GM18520 (cell line): ENCODE measurements at regions not wholly inside any gene's neighbourhood (a gene's known extent, or its start where the extent isn't known, plus 50 kb on each side); places are given as distances from the start of the nearest gene placed in this dataset.
"Not testable (repeated sequence)": the region's sequence is repeated elsewhere in the genome, so short reads cannot be mapped to it uniquely, and the experiment has no call there.

Experiments used
- ATAC-seq: cut with Tn5 transposase; IDR thresholded peaks from one replicate; pipeline ENCODE4 v1.9.1; 2021; ENCODE audit not compliant: unreplicated experiment

DNA sequence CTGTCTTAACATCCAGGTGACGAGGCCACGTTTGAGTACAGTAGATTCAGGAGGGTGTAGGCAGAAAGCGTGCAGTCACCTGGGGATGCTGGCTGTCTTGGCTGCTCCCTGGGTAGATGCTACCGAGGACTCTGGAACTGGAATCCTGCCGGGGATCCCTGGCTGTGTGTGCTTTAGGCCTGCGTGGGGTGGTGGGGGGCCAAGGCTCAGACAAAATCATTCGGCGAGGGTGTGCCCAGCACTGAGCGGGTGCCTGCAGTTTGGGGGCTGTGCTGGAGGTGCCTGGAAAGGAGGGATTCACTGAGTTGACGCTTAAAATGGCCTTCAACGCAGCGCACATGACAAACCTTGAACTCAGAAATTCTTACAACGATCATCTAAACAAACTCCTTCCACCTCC lies 93.5 kb upstream of the PODXL start:
- ATAC-seq, result no peak

DNA sequence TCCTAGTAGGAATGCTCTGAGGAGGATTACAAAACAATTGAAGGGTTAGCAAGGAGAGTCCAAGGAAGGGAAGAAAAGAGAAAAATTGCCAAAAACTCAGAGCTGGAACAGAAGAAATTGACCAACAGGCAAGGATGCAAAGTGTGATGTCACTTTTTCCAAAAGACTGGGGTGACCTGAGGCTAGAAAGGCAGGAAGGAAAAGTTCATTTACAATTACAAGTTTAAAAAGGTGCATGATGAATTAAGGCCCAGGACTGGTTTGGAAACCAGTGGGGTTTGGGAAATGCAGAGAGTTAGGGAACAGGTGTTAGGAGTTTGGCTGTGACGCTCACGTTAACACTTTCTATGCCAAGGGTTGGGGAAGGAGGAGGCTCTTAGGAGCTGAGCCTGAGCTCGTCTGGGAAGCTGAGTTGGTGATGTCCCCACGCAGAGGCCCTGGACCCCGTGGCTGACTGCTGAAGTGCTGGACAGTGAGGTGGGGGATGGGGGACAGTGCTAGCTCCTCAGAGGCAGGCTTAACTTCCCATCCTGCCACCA lies 92.6 kb upstream of the PODXL start:
- ATAC-seq, result no peak

DNA sequence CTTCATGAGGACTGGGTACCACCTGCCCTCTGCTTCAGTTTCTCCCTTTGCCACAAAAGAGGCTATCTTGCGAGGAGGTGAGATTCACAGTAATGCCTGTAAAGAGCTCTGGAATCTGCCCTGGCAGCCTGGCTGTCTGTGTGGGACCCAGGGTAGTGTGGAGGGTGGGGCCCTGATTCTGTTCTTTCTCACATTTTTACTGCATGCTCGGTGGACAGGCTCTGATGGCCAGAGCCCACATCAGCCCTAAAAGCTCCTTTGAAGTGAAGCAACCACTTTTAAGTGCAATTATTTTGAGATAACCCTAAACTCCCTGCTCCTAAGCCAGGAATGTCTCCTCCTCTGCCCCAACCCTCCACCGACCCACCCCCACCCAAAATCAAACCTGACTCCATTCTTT lies 92.1 kb upstream of the PODXL start:
- no peak for ATAC-seq

DNA sequence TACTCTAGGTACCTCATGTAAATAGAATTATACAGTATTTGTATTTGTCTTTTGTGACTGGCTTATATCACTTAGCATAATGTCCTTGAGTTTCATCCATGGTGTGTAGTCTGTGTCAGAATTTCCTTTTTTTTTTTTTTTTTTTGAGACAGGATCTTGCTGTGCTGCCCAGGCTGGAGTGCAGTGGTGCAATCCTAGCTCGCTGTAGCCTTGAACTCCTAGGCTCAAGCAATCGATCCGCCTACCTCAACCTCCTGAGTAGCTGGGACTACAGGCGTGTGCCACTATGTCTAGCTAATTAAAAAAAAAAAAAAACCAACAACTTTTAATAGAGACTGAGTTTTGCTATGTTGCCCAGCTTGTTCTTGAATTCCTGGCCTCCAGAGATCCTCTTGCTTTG lies 89.8 kb upstream of the PODXL start:
- ATAC-seq, result no peak

DNA sequence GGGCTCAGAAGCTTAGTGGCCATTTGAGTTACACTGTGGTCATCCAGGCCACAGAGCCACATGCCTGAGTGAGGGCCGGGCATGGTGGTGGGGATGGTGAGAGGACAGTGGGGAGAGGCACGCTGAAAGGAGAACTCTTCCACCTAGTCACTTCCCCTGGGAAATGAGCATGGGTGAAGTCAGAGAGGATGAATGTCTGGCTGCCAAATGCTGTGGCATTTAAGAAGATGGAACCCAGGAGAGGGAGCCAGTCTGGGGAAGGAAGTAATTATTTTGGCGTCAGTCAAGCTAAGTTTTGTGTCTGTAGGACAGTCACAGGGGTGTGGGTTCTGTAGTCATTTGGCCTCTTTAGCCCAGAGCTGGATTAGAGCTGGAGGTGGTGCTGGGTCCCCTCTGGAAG lies 86.0 kb upstream of the PODXL start:
- ATAC-seq, result no peak

DNA sequence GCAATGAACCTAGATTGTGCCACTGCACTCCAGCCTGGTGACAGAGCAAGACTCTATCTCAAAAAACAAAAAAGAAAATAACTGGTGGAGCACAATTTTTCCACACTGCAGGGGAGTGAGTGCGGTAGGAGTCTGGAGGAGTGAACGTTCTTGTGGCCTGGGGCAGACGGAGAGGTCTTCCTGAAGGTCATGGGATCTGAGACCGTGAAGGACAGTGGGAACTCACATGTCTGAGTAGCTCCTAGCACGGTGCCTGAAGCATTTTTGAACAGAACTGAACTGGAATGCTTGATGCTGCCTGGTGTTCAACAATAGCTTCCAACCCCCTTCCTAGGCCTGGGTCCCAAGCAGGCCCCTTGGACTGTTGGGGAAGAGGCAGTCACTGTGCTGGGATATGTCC lies 84.3 kb upstream of the PODXL start:
- ATAC-seq, result no peak

DNA sequence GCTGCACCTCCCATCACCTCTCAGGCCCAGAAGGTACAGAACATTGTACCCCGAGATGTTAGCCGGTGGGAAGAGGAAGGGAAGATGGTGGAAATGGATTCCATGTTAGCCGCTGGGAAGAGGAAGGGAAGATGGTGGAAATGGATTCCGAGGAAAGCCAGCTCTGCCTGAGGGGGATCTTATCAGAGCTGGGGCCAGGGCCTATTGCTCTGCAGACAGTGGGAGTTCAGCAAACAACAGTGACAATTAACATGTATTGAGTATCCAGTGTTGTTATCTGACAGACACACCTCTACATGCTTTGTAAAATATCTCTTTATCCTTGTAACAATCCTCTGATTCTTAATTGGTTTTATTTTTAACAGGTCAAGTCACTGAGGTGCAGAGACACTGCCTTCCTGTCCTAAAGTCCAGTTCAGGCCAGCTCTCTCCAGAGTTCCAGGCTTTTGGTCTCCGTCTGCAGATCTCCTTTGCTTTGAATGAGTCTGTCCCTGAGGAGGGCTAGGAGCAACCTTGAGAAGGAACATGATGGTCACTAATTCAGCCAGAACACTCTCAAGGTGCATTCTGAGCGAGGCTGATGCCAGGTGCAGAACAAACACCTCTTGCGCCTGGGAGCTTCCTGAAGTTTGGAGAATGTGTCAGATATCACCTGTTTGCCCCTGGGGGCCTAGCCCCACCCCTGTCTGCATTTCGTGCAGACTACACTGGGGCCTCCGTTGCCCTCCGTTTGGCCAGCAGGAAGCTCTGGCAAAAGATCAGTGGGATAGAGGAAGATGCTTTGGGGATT lies 82.4 kb upstream of the PODXL start:
- ATAC-seq, result no peak

DNA sequence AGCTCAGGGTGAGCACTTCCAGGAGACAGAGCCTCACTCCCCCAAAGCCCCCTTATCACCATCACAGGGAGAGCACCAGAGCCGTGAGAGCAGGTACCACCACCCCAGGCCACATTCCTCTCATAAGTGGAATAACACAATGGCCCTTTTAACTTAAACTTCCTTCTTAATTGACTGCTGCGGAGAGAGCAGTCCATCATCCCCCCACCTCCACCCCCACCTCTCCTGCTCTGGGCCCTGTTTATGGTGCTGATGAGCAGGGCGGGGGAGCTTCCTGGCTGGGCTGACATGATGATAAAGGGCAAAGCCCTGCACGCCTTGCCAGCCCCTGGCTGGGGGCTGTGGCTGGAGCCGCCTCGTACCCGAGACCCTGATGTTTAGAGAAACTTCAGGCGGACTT lies 81.4 kb upstream of the PODXL start:
- no peak for ATAC-seq

DNA sequence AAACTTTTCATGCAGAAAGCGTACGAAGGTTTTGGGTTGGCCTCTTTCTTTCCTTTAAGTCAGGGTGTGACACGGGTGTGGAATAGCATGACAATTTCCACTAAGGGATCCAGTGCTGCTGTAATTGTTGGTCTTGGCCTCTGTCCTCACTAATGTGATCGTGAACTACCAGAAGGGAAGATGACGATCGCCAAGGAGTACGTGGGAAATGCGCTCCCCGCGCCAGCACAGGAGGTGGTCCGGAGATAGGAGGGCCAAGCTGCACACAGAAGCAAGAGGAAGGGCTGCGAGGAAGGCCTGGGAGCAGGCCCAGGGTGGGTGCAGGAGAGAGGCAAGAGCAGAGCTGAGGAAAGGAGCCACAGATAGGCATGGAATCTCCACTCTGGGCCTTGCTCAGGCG lies 79.7 kb upstream of the PODXL start:
- no peak for ATAC-seq

DNA sequence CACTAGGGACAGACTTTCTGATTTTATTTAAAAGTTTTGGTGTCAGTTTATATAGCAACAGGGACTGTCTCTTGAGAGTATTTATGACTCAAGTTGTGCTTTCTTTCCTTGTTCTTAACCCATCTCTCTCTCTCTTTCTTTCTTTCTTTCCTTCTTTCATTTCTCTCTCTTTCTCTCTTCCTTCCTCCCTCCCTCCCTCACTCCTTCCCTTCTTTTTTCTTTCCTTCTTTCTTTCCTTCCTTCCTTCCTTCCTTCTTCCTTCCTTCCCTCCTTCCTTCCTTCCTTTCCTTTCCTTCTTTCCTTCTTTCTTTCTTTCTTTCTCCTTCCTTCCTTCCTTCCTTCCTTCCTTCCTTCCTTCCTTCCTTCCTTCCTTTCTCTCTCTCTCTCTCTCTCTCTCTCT lies 77.8 kb upstream of the PODXL start:
- ATAC-seq, result not testable (repeated sequence)

DNA sequence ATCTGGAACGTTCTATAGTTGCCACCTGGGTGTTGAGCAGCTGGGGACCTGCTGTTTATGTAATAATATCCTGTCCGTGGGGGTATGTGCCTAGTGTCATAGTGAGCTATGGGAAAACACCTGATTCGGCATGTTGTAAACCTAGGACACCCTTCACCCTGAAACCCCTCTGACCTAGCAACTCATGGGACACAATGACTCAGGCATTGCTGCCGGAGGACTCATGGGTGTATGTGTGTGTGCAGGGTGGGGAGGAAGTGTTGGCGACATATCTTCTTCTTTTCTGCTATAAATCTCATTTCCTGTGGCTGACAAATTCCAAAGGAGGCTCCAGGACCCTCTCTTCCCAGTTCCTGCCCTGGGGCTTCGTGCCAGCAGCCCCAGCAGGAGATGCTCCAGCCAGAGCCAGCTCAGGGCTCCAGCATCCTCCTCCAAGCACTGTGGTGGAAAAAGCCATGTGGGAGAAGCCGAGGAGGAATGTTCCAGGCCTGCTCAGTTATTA lies 77.0 kb upstream of the PODXL start:
- ATAC-seq, result no peak

DNA sequence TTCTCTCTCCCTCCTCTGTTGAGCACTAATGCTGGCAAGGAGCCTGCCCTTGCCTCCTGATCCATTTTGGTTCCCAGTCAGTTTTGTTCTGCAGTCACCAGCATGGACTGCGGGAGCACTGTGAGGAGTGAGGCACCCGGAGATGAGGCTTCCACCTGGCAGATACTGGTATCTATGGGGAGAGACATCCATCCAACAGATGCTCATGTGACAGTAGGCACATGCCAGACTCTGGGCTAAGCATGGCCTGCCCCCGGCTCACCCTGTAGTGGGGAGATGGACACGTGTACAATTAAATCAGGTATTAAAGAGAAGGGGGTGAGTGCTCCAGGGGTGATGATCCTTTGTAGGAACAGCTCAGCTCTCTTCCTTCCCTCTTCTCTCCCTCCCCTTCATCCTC lies 74.0 kb upstream of the PODXL start:
- ATAC-seq, result no peak

DNA sequence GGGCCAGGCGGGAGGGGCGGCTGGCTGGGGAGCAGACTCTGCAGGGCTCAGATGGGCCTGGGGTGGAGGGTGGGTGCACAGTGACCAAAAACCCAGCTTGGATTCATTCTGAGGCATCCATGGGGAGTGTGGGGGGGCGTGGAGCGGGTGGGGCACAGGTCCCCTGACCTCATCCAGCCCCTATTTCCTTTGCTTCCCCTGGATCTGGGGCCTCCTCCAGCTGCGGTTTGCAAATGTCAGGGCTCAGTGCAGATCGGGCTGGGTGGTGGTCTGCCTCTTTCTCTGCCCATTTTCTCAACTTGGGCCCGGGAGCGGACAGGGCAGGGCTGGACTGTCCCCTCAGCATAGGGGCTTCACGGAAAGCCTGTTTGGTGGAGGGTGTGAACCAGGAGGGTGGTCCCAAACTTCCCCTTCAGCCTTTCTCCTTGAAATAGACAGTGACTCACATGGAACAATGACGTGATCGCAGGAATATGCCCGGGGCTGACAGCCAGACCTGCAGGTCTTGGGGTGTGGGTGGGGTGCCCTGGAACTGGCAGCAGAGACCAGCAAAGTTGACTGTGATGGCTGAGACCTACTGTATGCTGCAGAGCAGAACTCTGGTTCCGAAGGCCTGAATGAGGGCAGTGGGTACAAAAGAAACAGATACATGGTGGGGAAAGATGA lies 72.9 kb upstream of the PODXL start:
- ATAC-seq, result no peak

DNA sequence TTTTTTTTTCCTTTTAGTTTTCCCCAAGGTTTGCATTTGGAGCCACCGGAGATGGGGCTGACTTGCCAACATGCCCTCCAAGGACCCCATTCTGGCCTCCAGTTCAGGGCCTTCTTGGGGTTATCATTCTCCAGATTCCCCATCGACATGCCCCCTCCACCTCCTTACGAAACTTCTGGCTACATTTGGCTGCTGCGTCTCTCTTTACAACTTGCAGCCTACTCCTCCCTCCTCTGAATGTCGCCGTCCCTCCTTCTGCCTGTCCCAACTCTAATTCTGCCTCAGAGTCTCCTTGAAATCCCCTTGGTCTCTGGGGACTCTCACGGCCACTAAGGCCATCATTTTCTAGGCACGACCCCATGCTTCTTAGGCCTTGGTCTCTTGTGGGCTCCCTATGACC lies 72.2 kb upstream of the PODXL start:
- no peak for ATAC-seq

DNA sequence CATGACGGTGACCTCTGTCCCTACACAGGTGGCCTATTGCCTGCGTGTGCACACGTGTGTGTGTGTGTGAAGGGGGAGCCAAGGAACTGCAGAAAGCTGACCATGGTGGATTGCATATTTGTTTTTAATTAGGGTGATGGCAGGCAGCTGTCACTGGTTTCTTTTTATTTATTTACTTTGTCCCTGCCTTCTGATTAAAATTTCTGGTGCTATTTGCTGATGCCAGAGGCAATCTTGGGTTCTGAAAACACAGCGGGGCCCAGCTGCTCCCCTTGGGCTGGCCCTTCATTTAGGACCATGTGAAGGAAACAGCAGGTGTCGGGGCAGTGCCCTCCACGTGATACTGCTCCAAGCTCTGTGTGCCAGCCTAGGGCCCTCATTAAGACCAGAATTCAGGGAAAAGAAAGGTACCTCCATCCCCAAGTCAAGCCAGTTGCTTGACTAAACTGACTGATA lies 71.3 kb upstream of the PODXL start:
- ATAC-seq, result no peak

DNA sequence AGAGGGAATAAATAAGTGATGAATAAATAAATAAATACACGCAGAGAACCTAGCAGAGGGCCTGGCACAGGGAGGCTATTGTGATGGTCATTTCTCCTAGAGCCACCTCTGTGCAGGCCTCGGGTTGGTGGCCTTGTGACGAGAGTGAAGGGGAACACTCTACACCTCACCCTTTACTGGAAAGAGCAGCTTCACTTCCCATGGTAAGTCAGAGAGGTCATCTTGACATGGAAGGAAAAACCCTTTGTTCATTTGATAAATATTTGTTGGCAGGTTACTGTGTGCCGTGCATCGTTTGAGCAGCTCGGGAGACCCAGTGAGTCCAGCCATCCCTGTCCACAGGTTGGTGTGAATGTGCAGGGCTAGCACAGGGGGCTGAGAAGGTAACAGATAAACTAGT lies 70.2 kb upstream of the PODXL start:
- ATAC-seq, result no peak

DNA sequence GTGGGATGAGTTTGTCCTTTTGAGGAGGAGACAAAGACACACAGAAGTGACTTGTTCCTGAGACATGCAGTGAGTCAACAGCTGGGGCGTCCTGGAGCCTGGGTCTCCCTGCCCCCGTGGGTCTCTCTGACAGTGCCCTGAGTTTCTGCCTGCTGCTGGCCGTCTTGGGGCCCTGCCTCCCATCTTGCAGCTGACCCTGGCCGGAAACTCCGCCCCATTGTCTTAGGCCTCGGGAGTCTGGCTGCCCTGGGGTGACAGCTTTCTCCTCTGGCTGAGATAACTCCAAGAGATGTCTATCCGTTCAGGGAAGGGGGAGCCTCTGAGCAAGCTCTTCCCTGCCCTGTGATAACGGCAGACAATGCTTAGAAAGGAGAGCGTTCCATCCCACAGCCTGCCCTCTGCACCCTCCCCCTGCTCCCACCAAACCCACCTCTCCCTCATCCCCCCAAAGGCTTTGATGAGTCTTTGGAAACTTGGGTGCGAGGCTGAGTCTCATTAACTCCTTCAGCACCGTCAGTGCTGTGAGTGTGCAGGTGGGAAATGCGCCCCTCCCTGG lies 69.5 kb upstream of the PODXL start:
- no peak for ATAC-seq

DNA sequence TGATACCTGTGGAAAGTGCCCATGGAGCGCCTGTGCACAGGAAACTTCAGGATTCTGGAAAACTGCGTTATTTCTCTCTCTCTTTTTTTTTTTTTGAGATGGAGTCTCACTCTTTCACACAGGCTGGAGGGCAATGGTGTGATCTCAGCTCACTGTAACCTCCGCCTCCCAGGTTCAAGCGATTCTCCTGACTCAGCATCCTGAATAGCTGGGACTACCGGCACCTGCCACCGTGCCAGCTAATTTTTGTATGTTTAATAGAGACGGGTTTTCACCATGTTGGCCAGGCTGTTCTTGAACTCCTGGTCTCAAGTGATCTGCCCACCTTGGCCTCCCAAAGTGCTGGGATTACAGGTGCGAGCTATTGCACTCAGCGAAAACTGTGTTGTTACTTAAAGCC lies 68.9 kb upstream of the PODXL start:
- ATAC-seq, result not testable (repeated sequence)

DNA sequence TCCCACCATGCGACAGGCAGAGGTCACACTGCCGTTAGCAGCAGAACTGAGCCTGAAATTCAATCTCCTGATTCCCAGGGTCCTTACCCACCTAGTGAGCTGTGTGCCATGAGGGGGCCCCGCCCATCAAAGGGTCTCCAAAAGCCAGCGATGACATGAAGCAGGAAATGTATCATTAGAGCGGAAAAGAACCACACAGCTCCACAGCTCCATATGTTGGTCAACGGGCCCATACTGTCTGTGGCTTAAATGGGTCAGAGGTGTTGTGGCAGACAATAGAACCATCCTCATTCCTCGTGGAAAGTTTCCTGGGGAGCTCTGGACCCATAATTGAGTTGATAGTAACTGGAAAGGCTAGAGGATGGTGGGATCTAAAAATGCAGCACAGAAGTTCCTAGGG lies 68.1 kb upstream of the PODXL start:
- no peak for ATAC-seq

DNA sequence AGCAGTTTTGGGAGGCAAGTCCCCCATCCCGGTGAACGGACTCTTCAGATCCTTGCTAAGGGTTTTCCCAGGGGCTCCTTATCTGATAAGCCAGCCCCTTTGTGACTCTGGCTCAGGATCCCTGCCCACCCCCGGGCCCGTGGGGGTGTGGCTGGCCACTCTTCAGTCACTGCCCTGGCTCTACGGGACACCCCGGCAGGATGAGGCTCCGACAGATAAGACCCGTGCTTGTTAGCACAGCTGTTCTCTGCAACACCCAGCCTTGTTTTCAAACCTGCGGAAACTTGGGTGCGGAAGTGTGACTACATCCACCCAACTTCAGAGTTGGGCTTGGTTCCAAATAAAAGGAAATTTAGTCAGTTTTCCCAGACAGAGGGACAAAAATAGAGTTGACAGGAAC lies 66.7 kb upstream of the PODXL start:
- ATAC-seq, result no peak

DNA sequence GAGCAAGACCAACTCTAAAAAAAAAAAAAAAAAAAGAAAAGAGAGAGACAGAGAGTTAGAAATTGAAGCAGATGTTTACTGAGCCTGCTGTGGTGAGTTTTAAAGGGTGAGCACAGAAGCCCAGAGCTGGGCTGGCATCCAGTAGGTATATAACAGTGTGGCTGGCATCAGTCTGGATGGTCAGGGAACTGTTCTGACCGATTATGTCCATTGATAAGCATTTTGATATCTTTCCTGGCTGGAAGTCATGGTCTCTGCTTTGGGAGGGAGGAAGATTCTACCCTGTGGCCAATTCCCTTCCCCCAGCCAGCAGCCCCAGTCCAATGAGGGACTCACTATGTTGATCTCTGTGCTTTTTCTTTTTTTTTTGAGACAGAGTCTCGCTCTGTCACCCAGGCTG lies 65.2 kb upstream of the PODXL start:
- no peak for ATAC-seq
